22Rv1 (cell line): ENCODE measurements at regions not wholly inside any gene's neighbourhood (a gene's known extent, or its start where the extent isn't known, plus 50 kb on each side); places are given as distances from the start of the nearest gene placed in this dataset.

Experiments used
- CTCF ChIP-seq: fragments of 450-650 bp; IDR thresholded peaks from 2 replicates; pipeline ENCODE4 v1.5.1; 2017; ENCODE audit warnings: mild to moderate bottlenecking
- ZFX ChIP-seq: fragments of 450-650 bp; IDR thresholded peaks from 2 replicates; pipeline ENCODE4 v1.6.1; 2017; ENCODE audit warnings: antibody characterized with exemption, borderline replicate concordance

GRCh38 chr1:169053196-169053595, 53.3 kb upstream of the ATP1B1 start:
- no peak for TF ChIP-seq CTCF
- no peak for TF ChIP-seq ZFX
